Activated CD8-positive, alpha-beta memory T cell treated with anti-CD3 and anti-CD28 coated beads, Interleukin-2, amount 50 U/mL, for 24 hours (primary cell): ENCODE measurements at regions not wholly inside any gene's neighbourhood (a gene's known extent, or its start where the extent isn't known, plus 50 kb on each side); places are given as distances from the start of the nearest gene placed in this dataset.

Source experiments
- DNase-seq: peaks from one replicate; pipeline ENCODE4 v3.0.0-alpha.2; 2020; ENCODE audit errors: extremely low read depth

GRCh38 chr22:48841881-48842582 lies 985.6 kb downstream of the BRD1 start:
- DNase-seq = no peak

- DNase-seq = no peak
Observed at GRCh38 chr22:48840112-48840949, 987.3 kb downstream of the BRD1 start.

GRCh38 chr22:48838846-48839730 lies 988.6 kb downstream of the BRD1 start:
- no peak for DNase-seq

- no peak for DNase-seq
Observed at GRCh38 chr22:48838376-48838775, 989.3 kb downstream of the BRD1 start.

GRCh38 chr22:48837341-48837935 lies 990.2 kb downstream of the BRD1 start:
- no peak for DNase-seq

- no peak for DNase-seq
Observed at GRCh38 chr22:48836673-48837340, 990.9 kb downstream of the BRD1 start.

GRCh38 chr22:48835857-48836672 lies 991.6 kb downstream of the BRD1 start:
- no peak for DNase-seq

GRCh38 chr22:48835364-48835763 lies 992.3 kb downstream of the BRD1 start:
- no peak for DNase-seq

- no peak for DNase-seq
Observed at GRCh38 chr22:48834404-48834803, 993.3 kb downstream of the BRD1 start.

- DNase-seq = no peak
Observed at GRCh38 chr22:48832592-48832991, 995.1 kb downstream of the BRD1 start.

- no peak for DNase-seq
Observed at GRCh38 chr22:48829908-48830307, 997.8 kb downstream of the BRD1 start.

GRCh38 chr22:48828688-48829087 lies 999.0 kb downstream of the BRD1 start:
- DNase-seq = no peak

- no peak for DNase-seq
Observed at GRCh38 chr22:48827904-48828555, 999.6 kb downstream of the BRD1 start.

- DNase-seq = no peak
Observed at GRCh38 chr22:48827268-48827846, 1000.3 kb downstream of the BRD1 start.

- DNase-seq = no peak
Observed at GRCh38 chr22:48826546-48826945, 1001.1 kb downstream of the BRD1 start.

- DNase-seq = no peak
Observed at GRCh38 chr22:48825802-48826520, 1001.7 kb downstream of the BRD1 start.

- DNase-seq = no peak
Observed at GRCh38 chr22:48824712-48825651, 1002.7 kb downstream of the BRD1 start.

- DNase-seq = no peak
Observed at GRCh38 chr22:48823941-48824340, 1003.7 kb downstream of the BRD1 start.
